ENCODE measurements at regions not wholly inside any gene's neighbourhood (a gene's known extent, or its start where the extent isn't known, plus 50 kb on each side); places are given as distances from the start of the nearest gene placed in this dataset.

DNA sequence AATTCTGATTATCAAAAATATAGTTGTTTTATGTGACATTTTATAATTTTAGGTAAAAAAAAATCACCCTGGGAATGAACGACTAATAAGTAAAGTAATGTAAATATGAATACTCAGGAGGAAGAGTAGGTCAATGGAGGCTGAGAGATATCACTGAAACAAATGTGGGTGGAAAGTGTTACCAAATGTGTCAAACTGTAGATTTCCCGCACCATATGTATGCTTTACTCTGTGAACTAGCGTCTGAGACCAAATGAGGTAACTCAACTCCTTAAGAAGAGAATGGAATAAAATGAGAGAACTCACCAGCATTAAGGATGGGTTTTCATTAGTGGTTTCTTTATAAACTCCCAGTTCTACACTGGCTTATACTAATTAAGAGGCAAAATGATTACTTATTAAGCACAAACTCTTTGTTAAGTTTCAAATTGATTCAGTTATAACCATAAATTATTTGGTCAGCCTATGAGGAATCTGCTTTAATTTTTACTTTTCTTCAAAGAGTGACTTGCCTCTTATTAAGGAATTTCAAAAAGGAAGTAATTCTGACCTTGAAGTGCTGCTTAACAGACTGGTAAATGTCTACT lies 784.7 kb upstream of the GJE1 start:
- in situ Hi-C loops (cut with MboI; ENCODE audit: low sequenced_read_pairs in 4 of 4), result no loop called here

DNA sequence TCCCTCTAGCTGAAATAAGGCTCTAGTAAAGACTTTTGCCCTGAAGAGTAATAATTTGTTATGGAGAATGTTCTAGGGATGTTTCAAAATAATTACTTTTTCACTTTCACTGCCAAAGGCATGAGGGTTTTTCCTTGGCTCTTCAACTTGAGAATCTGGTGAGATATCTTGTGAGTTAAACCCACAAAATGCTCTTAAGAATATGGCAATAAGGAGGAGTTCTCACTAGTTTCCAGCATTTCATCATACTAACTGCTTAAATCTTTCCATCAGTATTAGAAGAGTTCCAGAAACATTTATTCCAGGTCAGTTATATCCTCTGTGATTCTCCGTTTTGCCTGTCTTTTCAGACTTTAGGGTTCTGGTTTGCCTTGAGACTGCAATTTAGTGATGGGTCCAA lies 785.6 kb upstream of the GJE1 start:
- Histone ChIP-seq H3K9me3 (no peaks in the 10 kb centered on the region), H3K27ac (no peak overlapping the region), H3K27me3 (no peaks in the 10 kb centered on the region), H3K4me3 (no peak overlapping the region), H3K4me1 (no peaks in the 10 kb centered on the region), H3K36me3 (no peaks in the 10 kb centered on the region)
- in situ Hi-C loops (cut with MboI; ENCODE audit: low sequenced_read_pairs in 4 of 4), result no loop called here
- intact Hi-C loops (cut with DNase I; ENCODE audit: low total_unique reads), result no loop called here
- no peak for ATAC-seq
- TF ChIP-seq POLR2A (IDR thresholded peaks at IDR 0.05), result no peak
- TF ChIP-seq, protein P1, sequence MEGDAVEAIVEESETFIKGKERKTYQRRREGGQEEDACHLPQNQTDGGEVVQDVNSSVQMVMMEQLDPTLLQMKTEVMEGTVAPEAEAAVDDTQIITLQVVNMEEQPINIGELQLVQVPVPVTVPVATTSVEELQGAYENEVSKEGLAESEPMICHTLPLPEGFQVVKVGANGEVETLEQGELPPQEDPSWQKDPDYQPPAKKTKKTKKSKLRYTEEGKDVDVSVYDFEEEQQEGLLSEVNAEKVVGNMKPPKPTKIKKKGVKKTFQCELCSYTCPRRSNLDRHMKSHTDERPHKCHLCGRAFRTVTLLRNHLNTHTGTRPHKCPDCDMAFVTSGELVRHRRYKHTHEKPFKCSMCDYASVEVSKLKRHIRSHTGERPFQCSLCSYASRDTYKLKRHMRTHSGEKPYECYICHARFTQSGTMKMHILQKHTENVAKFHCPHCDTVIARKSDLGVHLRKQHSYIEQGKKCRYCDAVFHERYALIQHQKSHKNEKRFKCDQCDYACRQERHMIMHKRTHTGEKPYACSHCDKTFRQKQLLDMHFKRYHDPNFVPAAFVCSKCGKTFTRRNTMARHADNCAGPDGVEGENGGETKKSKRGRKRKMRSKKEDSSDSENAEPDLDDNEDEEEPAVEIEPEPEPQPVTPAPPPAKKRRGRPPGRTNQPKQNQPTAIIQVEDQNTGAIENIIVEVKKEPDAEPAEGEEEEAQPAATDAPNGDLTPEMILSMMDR (IDR thresholded peaks at IDR 0.05 in 4 of 5, conservative IDR thresholded peaks at IDR 0.05 in 1 of 5), result no peak
- DNase-seq, result no peak

More for the DNA sequence above, 784.7 kb upstream of the GJE1 start:
- ATAC-seq (no peak), DNase-seq (no peak)
- Histone ChIP-seq H3K27ac (no peak overlapping the region), H3K4me3 (no peak overlapping the region), H3K36me3 (no peaks in the 10 kb centered on the region), H3K9me3 (no peaks in the 10 kb centered on the region), H3K4me1 (no peaks in the 10 kb centered on the region), H3K27me3 (no peaks in the 10 kb centered on the region)
- TF ChIP-seq, protein P1 (IDR thresholded peaks at IDR 0.05 in 4 of 5, conservative IDR thresholded peaks at IDR 0.05 in 1 of 5), result no peak
- TF ChIP-seq POLR2A (IDR thresholded peaks at IDR 0.05), result no peak
- intact Hi-C loops (cut with DNase I; ENCODE audit: low total_unique reads), result no loop called here

DNA sequence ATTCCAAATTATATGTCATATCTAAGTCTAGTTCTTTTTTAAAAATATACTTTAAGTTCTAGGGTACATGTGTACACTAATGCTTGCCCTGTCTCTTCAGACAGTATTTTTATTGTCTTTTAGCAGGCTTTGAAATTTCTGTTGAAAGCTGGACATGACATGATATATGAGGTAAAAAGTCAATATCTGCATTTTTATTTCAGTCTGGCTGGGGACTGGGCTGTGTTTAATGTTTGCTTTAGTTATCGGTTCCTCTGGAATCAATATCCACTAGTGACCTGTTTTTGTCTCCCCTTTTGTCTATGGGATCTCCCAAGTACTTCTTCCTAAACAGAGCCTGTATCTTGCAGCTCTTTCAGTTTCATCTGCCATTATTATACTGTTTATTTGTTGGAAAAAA lies 786.2 kb upstream of the GJE1 start:
- H3K4me1 ChIP-seq, result no peaks in the 10 kb centered on the region
- H3K4me3 ChIP-seq, result no peak overlapping the region
- no peaks in the 10 kb centered on the region for H3K9me3 ChIP-seq
- DNase-seq, result no peak
- no peaks in the 10 kb centered on the region for H3K27me3 ChIP-seq
- no peaks in the 10 kb centered on the region for H3K36me3 ChIP-seq
- ATAC-seq, result no peak
- in situ Hi-C loops (cut with MboI; ENCODE audit: low sequenced_read_pairs in 4 of 4) (no loop called here), intact Hi-C loops (cut with DNase I; ENCODE audit: low total_unique reads) (no loop called here)
- TF ChIP-seq, protein P1 (IDR thresholded peaks at IDR 0.05 in 4 of 5, conservative IDR thresholded peaks at IDR 0.05 in 1 of 5), result no peak
- no peak for TF ChIP-seq POLR2A (IDR thresholded peaks at IDR 0.05)
- no peak overlapping the region for H3K27ac ChIP-seq

DNA sequence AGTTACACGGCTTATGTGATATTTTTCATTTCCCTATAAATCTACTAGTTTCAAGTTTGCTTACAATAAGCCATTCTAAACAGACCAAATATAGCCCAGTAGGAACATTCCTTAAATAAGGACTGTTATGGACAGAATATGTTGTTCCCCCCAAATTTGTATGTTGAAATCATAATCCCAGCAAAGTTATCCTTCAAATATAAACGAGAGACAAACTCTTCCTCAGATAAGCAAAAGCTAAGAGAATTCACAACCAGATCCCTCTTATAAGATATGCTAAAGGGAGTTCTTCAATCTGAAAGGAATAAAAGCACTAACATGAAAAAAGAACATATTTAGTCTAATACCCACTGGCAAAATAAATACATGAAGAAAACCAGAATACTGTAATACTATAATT lies 795.5 kb upstream of the GJE1 start:
- ATAC-seq, result no peak
- no peak for DNase-seq
- intact Hi-C loops (cut with DNase I; ENCODE audit: low total_unique reads) (no loop called here), in situ Hi-C loops (cut with MboI; ENCODE audit: low sequenced_read_pairs in 4 of 4) (no loop called here)
- H3K4me1 ChIP-seq, result no peaks in the 10 kb centered on the region
- no peak overlapping the region for H3K27ac ChIP-seq
- no peaks in the 10 kb centered on the region for H3K9me3 ChIP-seq
- no peak for TF ChIP-seq POLR2A (IDR thresholded peaks at IDR 0.05)
- TF ChIP-seq, protein P1 (IDR thresholded peaks at IDR 0.05 in 4 of 5, conservative IDR thresholded peaks at IDR 0.05 in 1 of 5), result no peak
- H3K27me3 ChIP-seq, result no peaks in the 10 kb centered on the region
- H3K4me3 ChIP-seq, result no peak overlapping the region
- no peaks in the 10 kb centered on the region for H3K36me3 ChIP-seq
